ENCODE measurements at regions not wholly inside any gene's neighbourhood (a gene's known extent, or its start where the extent isn't known, plus 50 kb on each side); places are given as distances from the start of the nearest gene placed in this dataset.

DNA sequence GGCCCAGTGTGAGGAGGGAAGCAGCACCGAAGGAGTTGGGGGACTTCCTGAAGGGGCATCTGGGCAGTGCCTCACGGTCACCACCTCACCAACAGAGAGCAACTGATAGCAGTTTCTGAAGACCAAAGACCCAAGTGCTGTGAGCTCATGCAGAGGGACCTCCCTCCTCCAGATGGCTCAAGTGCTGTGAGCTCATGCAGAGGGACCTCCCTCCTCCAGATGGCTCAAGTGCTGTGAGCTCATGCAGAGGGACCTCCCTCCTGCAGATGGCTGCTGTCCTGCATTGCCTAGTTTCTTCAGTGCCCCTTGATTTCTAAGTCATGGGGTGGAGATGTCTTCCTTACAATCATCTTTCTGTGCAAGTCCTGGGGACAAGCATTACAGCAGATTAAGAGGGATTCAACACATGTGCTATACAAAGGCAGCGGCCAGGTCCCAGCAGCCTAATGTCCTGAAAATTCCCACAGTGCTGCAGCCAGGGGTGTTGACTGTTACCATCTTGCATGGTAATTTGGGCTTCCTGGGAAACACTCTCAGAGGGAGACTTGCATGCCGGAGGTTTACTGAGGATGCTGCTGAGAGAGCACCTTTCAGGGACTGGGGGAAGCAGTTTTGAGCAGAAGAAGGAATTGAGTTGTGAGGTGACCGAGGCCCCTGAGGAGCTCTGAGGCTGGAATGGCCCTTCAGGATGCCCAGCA, 409.3 kb downstream of the GALR1 start:
- TF ChIP-seq, protein P1, sequence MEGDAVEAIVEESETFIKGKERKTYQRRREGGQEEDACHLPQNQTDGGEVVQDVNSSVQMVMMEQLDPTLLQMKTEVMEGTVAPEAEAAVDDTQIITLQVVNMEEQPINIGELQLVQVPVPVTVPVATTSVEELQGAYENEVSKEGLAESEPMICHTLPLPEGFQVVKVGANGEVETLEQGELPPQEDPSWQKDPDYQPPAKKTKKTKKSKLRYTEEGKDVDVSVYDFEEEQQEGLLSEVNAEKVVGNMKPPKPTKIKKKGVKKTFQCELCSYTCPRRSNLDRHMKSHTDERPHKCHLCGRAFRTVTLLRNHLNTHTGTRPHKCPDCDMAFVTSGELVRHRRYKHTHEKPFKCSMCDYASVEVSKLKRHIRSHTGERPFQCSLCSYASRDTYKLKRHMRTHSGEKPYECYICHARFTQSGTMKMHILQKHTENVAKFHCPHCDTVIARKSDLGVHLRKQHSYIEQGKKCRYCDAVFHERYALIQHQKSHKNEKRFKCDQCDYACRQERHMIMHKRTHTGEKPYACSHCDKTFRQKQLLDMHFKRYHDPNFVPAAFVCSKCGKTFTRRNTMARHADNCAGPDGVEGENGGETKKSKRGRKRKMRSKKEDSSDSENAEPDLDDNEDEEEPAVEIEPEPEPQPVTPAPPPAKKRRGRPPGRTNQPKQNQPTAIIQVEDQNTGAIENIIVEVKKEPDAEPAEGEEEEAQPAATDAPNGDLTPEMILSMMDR (IDR thresholded peaks at IDR 0.05; ENCODE audit: borderline replicate concordance, extremely low read depth, low read length, poor library complexity, severe bottlenecking), result no peak
- no peak for TF ChIP-seq EZH2 (IDR thresholded peaks at IDR 0.05; ENCODE audit: borderline replicate concordance, low read depth, low read length, severe bottlenecking)

Measured in DND-41 (cell line).